Transverse colon (tissue), 3 donors: ENCODE measurements at regions not wholly inside any gene's neighbourhood (a gene's known extent, or its start where the extent isn't known, plus 50 kb on each side); places are given as distances from the start of the nearest gene placed in this dataset.

Experiments
- EP300 ChIP-seq: sonication (generic); formaldehyde crosslinking; IDR thresholded peaks from one replicate; pipeline ENCODE4 v1.6.1; 2017; ENCODE audit warnings: antibody characterized with exemption, low read depth
- POLR2A ChIP-seq: fragments of 450-650 bp; IDR thresholded peaks from one replicate; pipeline ENCODE4 v1.6.1; 2016; ENCODE audit warnings: antibody characterized with exemption, mild to moderate bottlenecking, moderate library complexity
- TF ChIP-seq, protein P1 (sequence below), 5 experiments: fragments of 200-600 bp in 3 of 5; fragments of 450-650 bp in 2 of 5; sonication (generic) in 3 of 5; IDR thresholded peaks; 1 replicate in 2 of 5; 2 replicates in 3 of 5; pipeline ENCODE4 v1.5.1; 2016 to 2017; ENCODE audit warnings: antibody characterized with exemption in 5 of 5, inconsistent platforms in 3 of 5, mild to moderate bottlenecking in 2 of 5, moderate library complexity in 1 of 5

DNA sequence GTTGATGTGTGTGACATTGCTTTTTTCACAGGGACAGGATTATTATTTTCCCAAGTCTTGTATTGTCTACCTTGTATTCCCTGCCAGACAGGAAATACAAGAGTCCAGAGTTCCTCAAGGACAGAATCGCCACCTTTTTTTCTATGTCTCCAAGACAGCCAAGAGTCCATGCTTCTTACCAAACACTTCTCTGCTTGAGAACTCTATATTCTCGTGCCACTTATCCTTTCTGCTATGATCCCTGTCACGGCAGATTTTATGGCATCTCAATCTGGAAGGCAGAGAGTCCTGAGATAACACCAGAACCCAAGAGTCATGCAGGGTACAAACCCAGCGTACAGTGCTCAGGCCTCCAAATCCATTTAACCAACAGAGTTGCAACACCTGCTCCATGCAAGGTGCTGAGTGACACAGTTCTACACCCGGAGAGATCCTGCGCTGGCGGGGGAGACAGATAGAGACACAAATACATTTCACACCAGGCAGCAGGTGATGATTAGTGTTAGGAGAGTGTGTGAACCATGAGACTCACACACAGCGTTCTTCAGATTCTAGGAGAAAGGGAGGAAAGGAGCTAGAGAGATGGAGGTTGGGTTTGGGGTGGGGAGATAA is 107.6 kb downstream of the NAV1 start:
- TF ChIP-seq, protein P1, sequence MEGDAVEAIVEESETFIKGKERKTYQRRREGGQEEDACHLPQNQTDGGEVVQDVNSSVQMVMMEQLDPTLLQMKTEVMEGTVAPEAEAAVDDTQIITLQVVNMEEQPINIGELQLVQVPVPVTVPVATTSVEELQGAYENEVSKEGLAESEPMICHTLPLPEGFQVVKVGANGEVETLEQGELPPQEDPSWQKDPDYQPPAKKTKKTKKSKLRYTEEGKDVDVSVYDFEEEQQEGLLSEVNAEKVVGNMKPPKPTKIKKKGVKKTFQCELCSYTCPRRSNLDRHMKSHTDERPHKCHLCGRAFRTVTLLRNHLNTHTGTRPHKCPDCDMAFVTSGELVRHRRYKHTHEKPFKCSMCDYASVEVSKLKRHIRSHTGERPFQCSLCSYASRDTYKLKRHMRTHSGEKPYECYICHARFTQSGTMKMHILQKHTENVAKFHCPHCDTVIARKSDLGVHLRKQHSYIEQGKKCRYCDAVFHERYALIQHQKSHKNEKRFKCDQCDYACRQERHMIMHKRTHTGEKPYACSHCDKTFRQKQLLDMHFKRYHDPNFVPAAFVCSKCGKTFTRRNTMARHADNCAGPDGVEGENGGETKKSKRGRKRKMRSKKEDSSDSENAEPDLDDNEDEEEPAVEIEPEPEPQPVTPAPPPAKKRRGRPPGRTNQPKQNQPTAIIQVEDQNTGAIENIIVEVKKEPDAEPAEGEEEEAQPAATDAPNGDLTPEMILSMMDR (IDR thresholded peaks at IDR 0.05) = no peak
- TF ChIP-seq POLR2A = no peak
- no peak for TF ChIP-seq EP300
